Breast epithelium (tissue), 4 donors: ENCODE measurements at regions not wholly inside any gene's neighbourhood (a gene's known extent, or its start where the extent isn't known, plus 50 kb on each side); places are given as distances from the start of the nearest gene placed in this dataset.
A peak's percentile ranks its signal among the peaks of the same experiment; 100 is the strongest.

Source experiments
- DNase-seq, 2 donors: peaks; one replicate each; pipeline ENCODE4 v3.0.0-alpha.2; 2019; ENCODE audit warnings: low spot score in 2 of 2
- H3K27ac ChIP-seq, 2 donors: fragments of 200-600 bp; sonication (generic) in 1 of 2; one replicate each; pipeline ENCODE4 v1.5.1; 2016 to 2019; ENCODE audit warnings: mild to moderate bottlenecking in 1 of 2
- H3K27me3 ChIP-seq, 2 donors: fragments of 200-600 bp; sonication (generic) in 1 of 2; one replicate each; pipeline versions ENCODE4 v1.5.1 to v1.6.0; 2017 to 2019; ENCODE audit warnings: control low read depth in 1 of 2, mild to moderate bottlenecking in 1 of 2
- H3K36me3 ChIP-seq: fragments of 200-600 bp; one replicate; pipeline ENCODE4 v1.5.1; 2019
- H3K4me1 ChIP-seq, 2 donors: fragments of 200-600 bp; sonication (generic); one replicate each; pipeline ENCODE4 v1.5.1; 2016 to 2019; ENCODE audit warnings: control low read depth in 1 of 2
- H3K4me3 ChIP-seq, 3 donors: fragments of 200-600 bp; sonication (generic); 1 replicate in 2 of 3; 2 replicates in 1 of 3; pipeline ENCODE4 v1.5.1; 2016 to 2019; ENCODE audit warnings: mild to moderate bottlenecking in 3 of 3, moderate library complexity in 2 of 3
- H3K9me3 ChIP-seq, 2 donors: fragments of 200-600 bp; sonication (generic) in 1 of 2; one replicate each; pipeline ENCODE4 v1.5.1; 2016 to 2019; ENCODE audit warnings: control low read depth in 1 of 2
- CTCF ChIP-seq, 3 donors: fragments of 450-650 bp; IDR thresholded peaks; one replicate each; pipeline ENCODE4 v1.5.1; 2016 to 2017; ENCODE audit warnings: antibody characterized with exemption in 3 of 3, mild to moderate bottlenecking in 3 of 3, moderate library complexity in 3 of 3
- POLR2A ChIP-seq: fragments of 450-650 bp; IDR thresholded peaks from one replicate; pipeline ENCODE4 v1.6.1; 2016; ENCODE audit warnings: antibody characterized with exemption, mild to moderate bottlenecking, moderate library complexity
- POLR2AphosphoS5 ChIP-seq, 3 donors: sonication (generic); formaldehyde crosslinking; IDR thresholded peaks; one replicate each; pipeline ENCODE4 v1.6.1; 2017; ENCODE audit warnings: antibody characterized with exemption in 3 of 3
- intact Hi-C: fragments of 100-400 bp; cut with DNase I; formaldehyde crosslinking; loops from one replicate; pipeline ENCODE4 v1.15.1; 2023; ENCODE audit warnings: low total_unique reads

DNA sequence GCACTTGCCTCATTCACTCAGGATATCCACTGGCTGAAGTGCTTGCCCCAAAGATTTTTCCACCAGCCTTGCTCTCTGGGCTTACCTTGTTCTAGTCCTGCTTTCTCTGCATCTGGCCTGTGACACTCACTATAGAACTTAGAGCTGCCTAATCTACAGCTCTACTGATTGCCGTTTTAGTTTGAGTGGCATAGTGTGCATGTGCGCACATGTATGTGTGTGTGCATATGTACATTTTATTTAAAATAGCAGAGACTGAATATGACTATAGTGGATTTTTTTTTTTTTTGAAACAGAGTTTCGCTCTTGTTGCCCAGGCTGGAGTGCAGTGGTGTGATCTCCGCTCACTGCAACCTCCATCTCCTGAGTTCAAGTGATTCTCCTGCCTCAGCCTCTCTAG is 92.0 kb upstream of the CCDC190 start:
- no peak overlapping the region for H3K4me3 ChIP-seq
- no peaks in the 10 kb centered on the region for H3K4me1 ChIP-seq
- intact Hi-C loops, result no loop called here
- no peak for TF ChIP-seq CTCF (IDR thresholded peaks at IDR 0.05)
- TF ChIP-seq POLR2AphosphoS5 (IDR thresholded peaks at IDR 0.05), result no peak
- TF ChIP-seq POLR2A, result no peak
- no peak overlapping the region for H3K27ac ChIP-seq
- H3K27me3 ChIP-seq, result no peaks in the 10 kb centered on the region
- H3K9me3 ChIP-seq, result no peaks in the 10 kb centered on the region
- no peaks in the 10 kb centered on the region for H3K36me3 ChIP-seq
- no peak for DNase-seq

- TF ChIP-seq CTCF (IDR thresholded peaks at IDR 0.05) (no peak), POLR2AphosphoS5 (IDR thresholded peaks at IDR 0.05) (no peak), POLR2A (no peak)
- Histone ChIP-seq H3K36me3 (no peaks in the 10 kb centered on the region), H3K27ac (no peak overlapping the region), H3K4me1 (no peaks in the 10 kb centered on the region), H3K27me3 (no peaks in the 10 kb centered on the region), H3K9me3 (no peaks in the 10 kb centered on the region), H3K4me3 (no peak overlapping the region)
- intact Hi-C loops, result no loop called here
- no peak for DNase-seq
Observed at GRCh38 chr1:162951553-162952315, 90.8 kb upstream of the CCDC190 start.

- no peak for DNase-seq
- H3K4me1 ChIP-seq, result no peaks in the 10 kb centered on the region
Observed at GRCh38 chr1:162950187-162950586, 89.2 kb upstream of the CCDC190 start.

GRCh38 chr1:162946701-162947100 is 85.7 kb upstream of the CCDC190 start:
- Histone ChIP-seq H3K4me1 (no peaks in the 10 kb centered on the region), H3K36me3 (no peaks in the 10 kb centered on the region), H3K4me3 (no peak overlapping the region), H3K27ac (peak overlapping the region in 1 of 2 donors; percentile 35), H3K27me3 (no peaks in the 10 kb centered on the region), H3K9me3 (no peaks in the 10 kb centered on the region)
- TF ChIP-seq POLR2A (no peak), CTCF (IDR thresholded peaks at IDR 0.05) (no peak), POLR2AphosphoS5 (IDR thresholded peaks at IDR 0.05) (no peak)
- peak in 1 of 2 donors; percentile 48 for DNase-seq
- intact Hi-C loops, result no loop called here

More at GRCh38 chr1:162950187-162950586, 89.2 kb upstream of the CCDC190 start:
- TF ChIP-seq CTCF (IDR thresholded peaks at IDR 0.05), result no peak
- TF ChIP-seq POLR2A, result no peak
- TF ChIP-seq POLR2AphosphoS5 (IDR thresholded peaks at IDR 0.05), result no peak
- Histone ChIP-seq H3K36me3 (no peaks in the 10 kb centered on the region), H3K27me3 (no peaks in the 10 kb centered on the region), H3K27ac (no peak overlapping the region), H3K9me3 (no peaks in the 10 kb centered on the region), H3K4me3 (no peak overlapping the region)
- intact Hi-C loops, result no loop called here

GRCh38 chr1:162944974-162945674 is 84.1 kb upstream of the CCDC190 start:
- H3K36me3 ChIP-seq, result no peaks in the 10 kb centered on the region
- H3K9me3 ChIP-seq, result no peaks in the 10 kb centered on the region
- H3K27me3 ChIP-seq, result no peaks in the 10 kb centered on the region
- no peak overlapping the region for H3K27ac ChIP-seq
- no peaks in the 10 kb centered on the region for H3K4me1 ChIP-seq
- no peak for DNase-seq
- intact Hi-C loops, result no loop called here
- no peak overlapping the region for H3K4me3 ChIP-seq
- TF ChIP-seq CTCF (IDR thresholded peaks at IDR 0.05) (no peak), POLR2AphosphoS5 (IDR thresholded peaks at IDR 0.05) (no peak), POLR2A (no peak)
